ENCODE measurements at regions not wholly inside any gene's neighbourhood (a gene's known extent, or its start where the extent isn't known, plus 50 kb on each side); places are given as distances from the start of the nearest gene placed in this dataset.

- TF ChIP-seq SIN3A (IDR thresholded peaks at IDR 0.05; ENCODE audit: borderline replicate concordance, insufficient read depth, low read length) (no peak), FOXP2 (optimal IDR thresholded peaks at IDR 0.05; ENCODE audit: borderline replicate concordance, extremely low read depth, extremely low read length, insufficient read depth) (no peak), REST (IDR thresholded peaks at IDR 0.05; ENCODE audit: insufficient read depth in 1 of 2, low read depth in 2 of 2, low read length in 2 of 2) (no peak)
These were observed 67.9 kb upstream of the BMPER start for GRCh38 chr7:33837356-33837851.

GRCh38 chr7:33841031-33841430, 64.3 kb upstream of the BMPER start:
- no peak for TF ChIP-seq FOXP2 (optimal IDR thresholded peaks at IDR 0.05; ENCODE audit: borderline replicate concordance, extremely low read depth, extremely low read length, insufficient read depth)
- TF ChIP-seq REST (IDR thresholded peaks at IDR 0.05; ENCODE audit: insufficient read depth in 1 of 2, low read depth in 2 of 2, low read length in 2 of 2): no peak
- no peak for TF ChIP-seq POLR2AphosphoS5 (IDR thresholded peaks at IDR 0.05; ENCODE audit: low read depth, low read length)
- TF ChIP-seq TAF1 (IDR thresholded peaks at IDR 0.05; ENCODE audit: borderline replicate concordance, insufficient read depth, low read length): no peak

- TF ChIP-seq POLR2AphosphoS5 (IDR thresholded peaks at IDR 0.05; ENCODE audit: low read depth, low read length) (no peak), SIN3A (IDR thresholded peaks at IDR 0.05; ENCODE audit: borderline replicate concordance, insufficient read depth, low read length) (no peak), TAF1 (IDR thresholded peaks at IDR 0.05; ENCODE audit: borderline replicate concordance, insufficient read depth, low read length) (no peak), FOXP2 (optimal IDR thresholded peaks at IDR 0.05; ENCODE audit: borderline replicate concordance, extremely low read depth, extremely low read length, insufficient read depth) (no peak), REST (IDR thresholded peaks at IDR 0.05; ENCODE audit: insufficient read depth in 1 of 2, low read depth in 2 of 2, low read length in 2 of 2) (no peak)
These were observed 63.6 kb upstream of the BMPER start for GRCh38 chr7:33841705-33842129.

GRCh38 chr7:33842150-33842549, 63.2 kb upstream of the BMPER start:
- TF ChIP-seq POLR2AphosphoS5 (IDR thresholded peaks at IDR 0.05; ENCODE audit: low read depth, low read length): no peak
- no peak for TF ChIP-seq REST (IDR thresholded peaks at IDR 0.05; ENCODE audit: insufficient read depth in 1 of 2, low read depth in 2 of 2, low read length in 2 of 2)
- no peak for TF ChIP-seq FOXP2 (optimal IDR thresholded peaks at IDR 0.05; ENCODE audit: borderline replicate concordance, extremely low read depth, extremely low read length, insufficient read depth)
- TF ChIP-seq TAF1 (IDR thresholded peaks at IDR 0.05; ENCODE audit: borderline replicate concordance, insufficient read depth, low read length): no peak
- TF ChIP-seq SIN3A (IDR thresholded peaks at IDR 0.05; ENCODE audit: borderline replicate concordance, insufficient read depth, low read length): no peak

GRCh38 chr7:33845991-33846509, 59.3 kb upstream of the BMPER start:
- TF ChIP-seq REST (IDR thresholded peaks at IDR 0.05; ENCODE audit: insufficient read depth in 1 of 2, low read depth in 2 of 2, low read length in 2 of 2) (no peak), FOXP2 (optimal IDR thresholded peaks at IDR 0.05; ENCODE audit: borderline replicate concordance, extremely low read depth, extremely low read length, insufficient read depth) (peak; percentile 30)

All from PFSK-1 (cell line).